DND-41 (cell line): ENCODE measurements at regions not wholly inside any gene's neighbourhood (a gene's known extent, or its start where the extent isn't known, plus 50 kb on each side); places are given as distances from the start of the nearest gene placed in this dataset.
A peak's percentile ranks its signal among the peaks of the same experiment; 100 is the strongest.
"Not testable (repeated sequence)": the region's sequence is repeated elsewhere in the genome, so short reads cannot be mapped to it uniquely, and the experiment has no call there.

Experiments used
- ATAC-seq: fragments of 200-7000 bp; cut with Tn5 transposase; 3 replicates; pipeline ENCODE4 v1.9.1; 2021; ENCODE audit warnings: low read depth; ENCODE audit not compliant: insufficient read depth
- DNase-seq: peaks from one replicate; pipeline ENCODE4 v3.0.0-alpha.2; 2020
- H2AFZ ChIP-seq: 2 replicates; pipeline ENCODE4 v1.6.0; 2012; ENCODE audit warnings: low read depth, low read length
- H3K27ac ChIP-seq: 2 replicates; pipeline ENCODE4 v1.5.1; 2012; ENCODE audit warnings: low read length, inconsistent platforms
- H3K27me3 ChIP-seq: fragments of 200-600 bp; sonication (generic); 2 replicates; pipeline ENCODE4 v1.6.0; 2012; ENCODE audit warnings: low read length, mild to moderate bottlenecking, inconsistent platforms; ENCODE audit not compliant: insufficient read depth, poor library complexity
- H3K36me3 ChIP-seq: 2 replicates; pipeline ENCODE4 v1.5.1; 2012; ENCODE audit warnings: low read length, inconsistent platforms; ENCODE audit not compliant: insufficient read depth
- H3K4me1 ChIP-seq: 2 replicates; pipeline ENCODE4 v1.5.1; 2012; ENCODE audit warnings: mild to moderate bottlenecking, low read length; ENCODE audit not compliant: insufficient read depth
- H3K4me2 ChIP-seq: 2 replicates; pipeline ENCODE4 v1.6.0; 2012; ENCODE audit warnings: mild to moderate bottlenecking, moderate library complexity, low read length, inconsistent platforms; ENCODE audit not compliant: insufficient read depth
- H3K4me3 ChIP-seq, 2 experiments: fragments of 200-600 bp in 1 of 2; shearing (Covaris generic) in 1 of 2; 2 replicates each; pipeline ENCODE4 v1.5.1; 2012 to 2016; ENCODE audit warnings: inconsistent platforms in 2 of 2, low read length in 2 of 2, mild to moderate bottlenecking in 2 of 2, low read depth in 1 of 2, moderate library complexity in 1 of 2
- H3K79me2 ChIP-seq: 2 replicates; pipeline ENCODE4 v1.6.0; 2012; ENCODE audit warnings: low read length, inconsistent platforms; ENCODE audit not compliant: insufficient read depth
- H3K9ac ChIP-seq: 2 replicates; pipeline ENCODE4 v1.6.0; 2012; ENCODE audit warnings: low read depth, mild to moderate bottlenecking, inconsistent platforms, low read length, moderate library complexity
- H3K9me3 ChIP-seq: 2 replicates; pipeline ENCODE4 v1.5.1; 2012; ENCODE audit warnings: low read length, moderate library complexity, mild to moderate bottlenecking, inconsistent platforms; ENCODE audit not compliant: insufficient read depth, severe bottlenecking
- H4K20me1 ChIP-seq: 2 replicates; pipeline ENCODE4 v1.6.0; 2012; ENCODE audit warnings: low read length; ENCODE audit not compliant: insufficient read depth
- EZH2 ChIP-seq: IDR thresholded peaks from 3 replicates; pipeline ENCODE4 v1.6.1; 2012; ENCODE audit warnings: borderline replicate concordance, low read depth, mild to moderate bottlenecking, moderate library complexity, low read length, inconsistent platforms; ENCODE audit not compliant: severe bottlenecking
- TF ChIP-seq, protein P1 (sequence below): IDR thresholded peaks from 2 replicates; pipeline ENCODE4 v1.5.1; 2012; ENCODE audit warnings: borderline replicate concordance, low read length, moderate library complexity, mild to moderate bottlenecking; ENCODE audit not compliant: poor library complexity, severe bottlenecking; ENCODE audit errors: extremely low read depth

DNA sequence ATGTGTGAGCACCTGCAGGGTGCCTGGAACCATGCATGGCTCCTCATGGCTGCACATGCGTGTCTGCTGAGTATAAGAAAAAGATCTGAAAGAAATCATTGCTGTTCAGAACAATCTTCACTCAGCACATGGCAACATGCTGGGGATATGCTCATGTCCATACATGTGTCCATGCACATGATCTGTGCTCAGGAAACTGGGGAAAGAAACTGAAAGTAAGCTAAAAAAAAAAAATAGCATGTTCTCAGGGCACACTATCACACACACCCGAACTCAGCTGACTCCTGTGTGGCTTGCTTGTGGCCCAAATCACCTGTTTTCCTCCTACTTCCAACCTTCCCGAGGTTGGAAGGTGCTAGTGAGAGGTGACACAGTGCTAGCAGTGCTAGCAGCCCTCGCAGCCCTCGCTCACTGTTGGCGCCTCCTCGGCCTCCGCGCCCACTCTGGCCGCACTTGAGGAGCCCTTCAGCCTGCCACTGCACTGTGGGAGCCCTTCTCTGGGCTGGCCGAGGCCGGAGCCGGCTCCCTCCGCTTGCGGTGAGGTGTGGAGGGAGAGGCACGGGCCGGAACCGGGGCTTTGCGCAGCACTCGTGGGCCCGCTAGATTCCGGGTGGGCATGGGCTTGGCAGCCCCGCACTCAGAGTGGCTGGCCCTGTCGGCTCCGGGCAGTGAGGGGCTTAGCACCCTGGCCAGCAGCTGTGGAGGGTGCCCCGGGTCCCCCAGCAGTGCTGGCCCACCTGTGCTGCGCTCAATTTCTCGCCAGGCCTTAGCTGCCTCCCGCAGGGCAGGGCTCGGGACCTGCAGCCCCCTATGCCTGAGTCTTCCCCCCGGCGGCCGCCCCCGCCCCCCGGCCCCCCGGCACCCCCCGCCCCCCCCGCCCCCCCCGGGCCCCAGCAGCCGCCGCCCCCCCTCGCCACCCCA is 76.0 kb downstream of the GADD45G start:
- TF ChIP-seq EZH2, result no peak
- TF ChIP-seq, protein P1, sequence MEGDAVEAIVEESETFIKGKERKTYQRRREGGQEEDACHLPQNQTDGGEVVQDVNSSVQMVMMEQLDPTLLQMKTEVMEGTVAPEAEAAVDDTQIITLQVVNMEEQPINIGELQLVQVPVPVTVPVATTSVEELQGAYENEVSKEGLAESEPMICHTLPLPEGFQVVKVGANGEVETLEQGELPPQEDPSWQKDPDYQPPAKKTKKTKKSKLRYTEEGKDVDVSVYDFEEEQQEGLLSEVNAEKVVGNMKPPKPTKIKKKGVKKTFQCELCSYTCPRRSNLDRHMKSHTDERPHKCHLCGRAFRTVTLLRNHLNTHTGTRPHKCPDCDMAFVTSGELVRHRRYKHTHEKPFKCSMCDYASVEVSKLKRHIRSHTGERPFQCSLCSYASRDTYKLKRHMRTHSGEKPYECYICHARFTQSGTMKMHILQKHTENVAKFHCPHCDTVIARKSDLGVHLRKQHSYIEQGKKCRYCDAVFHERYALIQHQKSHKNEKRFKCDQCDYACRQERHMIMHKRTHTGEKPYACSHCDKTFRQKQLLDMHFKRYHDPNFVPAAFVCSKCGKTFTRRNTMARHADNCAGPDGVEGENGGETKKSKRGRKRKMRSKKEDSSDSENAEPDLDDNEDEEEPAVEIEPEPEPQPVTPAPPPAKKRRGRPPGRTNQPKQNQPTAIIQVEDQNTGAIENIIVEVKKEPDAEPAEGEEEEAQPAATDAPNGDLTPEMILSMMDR, result no peak
- Histone ChIP-seq H3K27ac (no peak overlapping the region), H2AFZ (no peak overlapping the region), H4K20me1 (no peaks in the 10 kb centered on the region), H3K4me2 (no peak overlapping the region), H3K4me1 (peaks cover 11% of the 10 kb centered on the region), H3K27me3 (no peaks in the 10 kb centered on the region), H3K4me3 (no peak overlapping the region), H3K79me2 (no peaks in the 10 kb centered on the region), H3K9ac (no peak overlapping the region), H3K36me3 (no peaks in the 10 kb centered on the region), H3K9me3 (no peaks in the 10 kb centered on the region)
- ATAC-seq (0 out of 3 replicates have a peak, but pooled peaks have one; percentile 37), DNase-seq (no peak)

DNA sequence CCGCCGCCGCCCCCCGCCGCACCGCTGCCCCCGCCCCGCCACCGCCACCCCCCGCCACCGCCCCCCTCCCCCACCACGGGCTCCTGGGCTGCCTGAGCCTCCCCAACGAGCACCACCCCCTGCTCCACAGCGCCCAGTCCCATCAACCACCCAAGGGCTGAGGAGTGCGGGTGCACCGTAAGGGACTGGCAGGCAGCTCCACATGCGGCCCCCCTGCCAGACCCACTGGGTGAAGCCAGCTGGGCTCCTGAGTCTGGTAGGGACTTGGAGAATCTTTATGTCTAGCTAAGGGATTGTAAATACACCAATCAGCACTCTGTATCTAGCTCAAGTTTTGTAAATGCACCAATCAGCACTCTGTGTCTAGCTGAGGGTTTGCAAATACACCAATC is 76.7 kb downstream of the GADD45G start:
- not testable (repeated sequence) for DNase-seq, H3K9ac ChIP-seq, H3K27me3 ChIP-seq

DNA sequence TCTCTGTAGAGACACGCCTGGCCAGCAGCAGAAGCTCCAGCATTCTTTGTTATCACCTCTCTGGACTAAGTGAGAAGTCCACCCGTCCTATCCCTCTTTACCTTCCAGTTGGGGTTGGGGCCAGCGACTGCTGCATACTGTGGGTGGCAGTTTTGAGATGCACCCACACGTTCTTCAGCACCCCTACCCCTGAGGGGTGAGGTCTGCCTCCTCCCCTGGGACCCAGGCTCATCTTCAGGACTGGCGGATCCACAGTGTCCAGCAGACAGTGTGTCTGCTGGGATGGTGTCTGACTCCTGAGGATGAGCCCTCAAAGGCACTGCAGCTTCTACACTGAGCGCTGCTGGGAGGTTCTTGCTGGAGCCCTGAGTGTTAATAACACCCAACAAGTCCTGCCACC is 78.8 kb downstream of the GADD45G start:
- Histone ChIP-seq H3K27me3 (no peaks in the 10 kb centered on the region), H3K9ac (no peak overlapping the region), H3K4me2 (no peak overlapping the region), H3K36me3 (no peaks in the 10 kb centered on the region), H3K4me3 (no peak overlapping the region), H3K9me3 (no peaks in the 10 kb centered on the region), H2AFZ (no peak overlapping the region), H3K79me2 (no peaks in the 10 kb centered on the region), H3K4me1 (no peaks in the 10 kb centered on the region), H4K20me1 (no peaks in the 10 kb centered on the region), H3K27ac (no peak overlapping the region)
- no peak for TF ChIP-seq EZH2
- TF ChIP-seq, protein P1, result no peak
- ATAC-seq (no peak), DNase-seq (no peak)

More for the DNA sequence above, 76.7 kb downstream of the GADD45G start:
- H3K9me3 ChIP-seq, H4K20me1 ChIP-seq, H3K27ac ChIP-seq, H3K79me2 ChIP-seq, H3K4me2 ChIP-seq, H3K36me3 ChIP-seq, H3K4me3 ChIP-seq, H2AFZ ChIP-seq, ATAC-seq: not testable (repeated sequence)
- H3K4me1 ChIP-seq, result peaks cover 11% of the 10 kb centered on the region

DNA sequence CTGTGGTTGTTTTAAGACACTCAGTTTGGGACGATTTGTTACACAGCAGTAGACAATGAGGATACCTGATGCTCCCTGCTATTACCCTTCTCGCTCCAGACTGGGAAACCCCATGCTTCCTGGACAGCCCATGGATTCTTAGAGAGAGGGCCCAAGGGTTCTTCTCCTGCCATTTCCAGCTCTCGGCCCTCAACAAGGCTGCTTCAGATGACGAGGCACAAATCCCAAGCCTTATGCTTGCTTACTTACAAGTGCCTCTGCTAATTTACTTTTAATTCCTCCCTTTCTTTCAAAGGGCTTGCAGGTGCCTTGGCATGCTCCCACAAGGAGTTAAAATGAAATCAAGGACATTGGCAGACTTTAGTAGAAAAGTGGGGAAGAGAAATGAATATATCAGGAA is 79.4 kb downstream of the GADD45G start:
- no peak for TF ChIP-seq EZH2
- TF ChIP-seq, protein P1, result no peak
- H3K27me3 ChIP-seq, result no peaks in the 10 kb centered on the region
- ATAC-seq, result no peak

More for the DNA sequence above, 79.4 kb downstream of the GADD45G start:
- no peaks in the 10 kb centered on the region for H3K79me2 ChIP-seq
- H3K27ac ChIP-seq, result no peak overlapping the region
- H3K4me3 ChIP-seq, result no peak overlapping the region
- no peak overlapping the region for H3K9ac ChIP-seq
- no peak overlapping the region for H3K4me2 ChIP-seq
- DNase-seq, result no peak
- H2AFZ ChIP-seq, result no peak overlapping the region
- H3K4me1 ChIP-seq, result no peaks in the 10 kb centered on the region
- no peaks in the 10 kb centered on the region for H3K36me3 ChIP-seq
- no peaks in the 10 kb centered on the region for H3K9me3 ChIP-seq
- H4K20me1 ChIP-seq, result no peaks in the 10 kb centered on the region
